Epithelial cell of esophagus (primary cell): ENCODE measurements at regions not wholly inside any gene's neighbourhood (a gene's known extent, or its start where the extent isn't known, plus 50 kb on each side); places are given as distances from the start of the nearest gene placed in this dataset.
A peak's percentile ranks its signal among the peaks of the same experiment; 100 is the strongest.

Source experiments
- DNase-seq: peaks from one replicate; pipeline ENCODE4 v3.0.0; 2010; ENCODE audit warnings: low read depth
- H3K4me3 ChIP-seq: 2 replicates; pipeline ENCODE4 v1.5.1; 2011; ENCODE audit warnings: mild to moderate bottlenecking, low read length, control low read depth
- CTCF ChIP-seq: IDR thresholded peaks from 2 replicates; pipeline ENCODE4 v1.5.1; 2011; ENCODE audit warnings: low read depth, mild to moderate bottlenecking, low read length, control low read depth, inconsistent platforms; ENCODE audit not compliant: insufficient read depth; ENCODE audit errors: missing control alignments

DNA sequence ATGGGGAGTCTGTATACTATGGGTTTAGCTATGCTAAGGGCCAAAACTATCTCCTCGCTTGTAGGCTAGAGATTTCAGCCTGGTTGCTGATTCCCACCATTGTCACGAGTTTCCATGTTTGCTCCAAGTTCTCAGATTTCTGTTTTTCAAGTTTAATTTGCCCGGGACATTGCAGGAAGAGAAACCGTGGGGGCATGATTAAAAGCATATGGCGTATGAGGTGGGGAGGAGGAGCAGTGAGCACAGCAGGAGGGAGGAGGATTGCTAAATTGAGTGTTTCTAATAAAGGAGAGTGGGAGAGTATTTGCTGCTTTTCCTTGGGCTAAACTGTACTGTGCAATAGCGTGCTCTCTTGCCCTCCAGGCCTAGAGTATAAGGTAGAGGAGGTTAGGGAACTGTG is 558.4 kb downstream of the METTL15 start:
- no peak overlapping the region for H3K4me3 ChIP-seq
- DNase-seq = no peak
- no peak for TF ChIP-seq CTCF

DNA sequence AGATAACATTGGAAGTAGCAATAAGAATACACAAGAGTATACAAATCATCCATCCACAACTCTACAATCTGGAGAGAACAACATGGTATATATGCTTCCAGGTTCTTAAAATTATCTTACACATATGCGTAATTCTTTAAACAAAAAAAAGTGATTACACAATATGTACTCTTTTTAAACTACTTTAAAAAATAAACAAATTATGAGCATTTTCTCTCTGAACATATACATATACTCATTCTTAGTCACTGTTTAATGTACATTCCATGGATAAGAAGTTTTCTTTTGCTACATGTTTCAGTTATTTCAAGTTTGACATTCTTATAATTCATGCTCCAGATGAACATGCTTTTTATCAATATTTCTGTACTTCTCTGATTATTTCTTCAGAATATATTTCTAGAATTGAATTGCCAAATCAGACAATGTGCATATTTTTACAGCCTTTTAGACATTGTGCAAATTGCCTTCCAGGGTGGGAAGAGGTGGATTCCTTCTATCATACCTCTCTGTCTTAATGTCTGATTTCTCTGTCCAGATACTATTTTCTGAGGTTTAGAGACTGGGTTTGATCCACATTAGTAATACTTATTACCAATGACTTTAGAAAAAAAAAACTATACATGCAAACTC is 551.6 kb downstream of the METTL15 start:
- no peak for DNase-seq

DNA sequence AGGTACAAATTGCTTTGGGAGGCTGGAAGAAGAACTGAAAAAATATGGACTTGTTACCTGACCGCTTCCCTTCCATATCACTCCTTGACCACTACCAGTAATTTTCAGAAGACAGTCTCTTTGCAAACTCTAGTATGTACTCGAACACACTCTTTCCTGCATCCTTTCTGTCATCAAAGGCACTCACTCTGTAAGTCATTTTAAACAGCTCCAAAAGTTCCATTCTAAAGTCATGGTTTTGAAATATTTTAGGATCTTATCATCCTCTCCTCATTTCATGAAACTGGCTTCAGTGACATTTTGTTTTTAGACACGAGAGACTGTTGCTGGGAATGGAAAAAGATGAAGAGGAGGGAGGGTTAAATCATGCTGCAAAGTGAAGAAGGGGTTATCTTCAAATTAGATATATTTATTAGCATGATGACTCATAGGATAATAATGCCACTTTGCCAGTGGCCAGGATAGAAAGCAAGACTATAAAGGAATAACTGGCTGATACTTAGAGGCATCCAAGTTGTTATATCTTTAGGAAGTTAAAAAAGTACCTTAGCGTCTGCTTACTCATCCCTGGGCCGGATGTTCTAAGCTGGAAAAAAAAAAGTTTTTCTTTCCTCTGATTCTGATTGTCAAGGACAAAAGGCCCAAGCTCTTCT is 549.3 kb downstream of the METTL15 start:
- peak; percentile 31 for DNase-seq
- no peak overlapping the region for H3K4me3 ChIP-seq
- no peak for TF ChIP-seq CTCF

More for the DNA sequence above, 551.6 kb downstream of the METTL15 start:
- H3K4me3 ChIP-seq = no peak overlapping the region
- TF ChIP-seq CTCF = no peak

- no peak for TF ChIP-seq CTCF
- no peak overlapping the region for H3K4me3 ChIP-seq
- no peak for DNase-seq
These were observed 546.0 kb downstream of the METTL15 start for GRCh38 chr11:28654191-28654590.

DNA sequence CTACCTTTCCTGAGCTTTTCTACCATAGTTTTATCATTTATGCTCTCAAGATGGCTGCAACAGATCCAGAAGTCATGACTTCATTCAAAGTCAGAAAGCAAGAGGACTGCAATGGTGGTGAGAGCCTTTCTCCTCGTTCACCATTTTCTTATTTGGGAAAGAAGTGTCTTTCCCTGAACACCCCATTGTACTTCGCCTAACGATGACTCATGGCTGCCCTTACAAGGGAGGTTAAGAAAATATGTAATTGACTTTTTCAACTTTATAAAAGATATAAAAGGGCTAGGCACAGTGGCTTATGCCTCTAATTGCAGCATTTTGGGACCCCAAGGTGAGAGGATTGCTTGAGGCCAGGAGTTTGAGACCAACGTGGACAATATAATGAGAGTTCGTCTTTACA is 541.7 kb downstream of the METTL15 start:
- DNase-seq = peak; percentile 27
- H3K4me3 ChIP-seq = no peak overlapping the region
- TF ChIP-seq CTCF = no peak

GRCh38 chr11:28636566-28636965 is 528.4 kb downstream of the METTL15 start:
- TF ChIP-seq CTCF = no peak
- no peak overlapping the region for H3K4me3 ChIP-seq
- no peak for DNase-seq

DNA sequence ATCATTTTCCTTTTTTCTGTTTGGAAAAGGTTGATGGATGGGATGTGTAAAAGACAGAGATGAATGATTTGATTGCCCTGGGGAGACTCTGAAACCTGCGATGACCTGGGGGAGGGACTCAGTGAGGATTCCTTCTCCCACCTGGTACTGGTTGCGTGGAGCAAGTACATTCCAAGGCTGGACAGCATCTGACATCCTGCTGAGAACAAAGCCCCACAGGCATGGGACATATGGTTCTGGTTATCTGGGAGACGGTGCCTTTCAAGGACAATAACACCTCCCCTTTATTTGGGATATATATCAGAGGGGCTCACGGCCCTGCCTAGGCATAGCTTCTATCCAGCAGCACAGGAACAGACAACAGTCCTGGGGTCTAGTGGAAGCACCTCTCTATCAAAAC is 527.8 kb downstream of the METTL15 start:
- no peak overlapping the region for H3K4me3 ChIP-seq
- no peak for TF ChIP-seq CTCF
- no peak for DNase-seq
